Central memory CD4-positive, alpha-beta T cell (primary cell): ENCODE measurements at regions not wholly inside any gene's neighbourhood (a gene's known extent, or its start where the extent isn't known, plus 50 kb on each side); places are given as distances from the start of the nearest gene placed in this dataset.

ENCODE experiments used
- DNase-seq: peaks from one replicate; pipeline ENCODE4 v3.0.0; 2022

DNA sequence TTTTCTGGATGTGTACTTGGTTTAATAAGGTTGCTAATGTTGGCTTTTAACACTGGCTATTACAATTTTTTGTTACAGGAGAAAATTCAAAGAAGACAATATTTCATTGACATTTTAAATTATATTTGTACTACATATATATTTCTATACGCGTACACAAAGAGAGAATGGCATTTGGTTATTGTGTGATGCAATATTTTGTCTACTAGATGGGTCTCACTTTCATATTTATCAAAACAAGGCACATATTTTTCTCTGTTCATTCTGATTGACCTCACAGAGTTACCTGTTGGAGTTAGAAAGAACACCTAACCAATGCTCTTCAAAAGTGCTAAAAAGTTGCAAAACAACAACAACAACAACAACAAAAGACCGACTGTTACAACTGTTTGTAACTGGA lies 50.2 kb upstream of the VGLL3 start:
- no peak for DNase-seq
